ENCODE measurements at regions not wholly inside any gene's neighbourhood (a gene's known extent, or its start where the extent isn't known, plus 50 kb on each side); places are given as distances from the start of the nearest gene placed in this dataset.

DNA sequence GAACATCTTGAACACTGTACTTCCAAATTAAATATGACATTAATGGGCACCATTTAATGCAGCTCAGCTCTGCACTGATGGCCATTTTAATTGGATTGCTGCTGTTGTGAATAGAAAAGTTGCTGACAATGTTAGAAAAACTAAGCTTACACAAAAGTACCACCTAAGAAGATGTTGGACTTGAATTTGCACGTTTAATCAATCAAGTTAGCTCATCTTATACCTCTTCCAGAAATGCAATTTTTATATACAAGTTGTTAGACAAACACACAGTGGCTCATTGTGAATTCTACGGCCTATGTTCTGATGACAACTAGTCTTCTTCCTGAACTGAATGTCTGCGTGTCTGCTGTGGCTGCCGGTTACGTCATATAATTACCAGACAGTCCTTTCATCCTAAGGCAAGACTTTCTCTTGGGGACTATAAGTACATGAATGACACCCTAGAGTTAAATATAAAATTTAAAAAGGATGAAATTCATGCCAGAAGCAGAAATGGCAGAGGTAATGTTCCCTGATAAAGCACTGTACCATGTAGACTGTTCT is 330.2 kb downstream of the EPM2A start:
- DNase-seq (ENCODE audit: low read depth in 2 of 2, low spot score in 1 of 2) = no peak

DNA sequence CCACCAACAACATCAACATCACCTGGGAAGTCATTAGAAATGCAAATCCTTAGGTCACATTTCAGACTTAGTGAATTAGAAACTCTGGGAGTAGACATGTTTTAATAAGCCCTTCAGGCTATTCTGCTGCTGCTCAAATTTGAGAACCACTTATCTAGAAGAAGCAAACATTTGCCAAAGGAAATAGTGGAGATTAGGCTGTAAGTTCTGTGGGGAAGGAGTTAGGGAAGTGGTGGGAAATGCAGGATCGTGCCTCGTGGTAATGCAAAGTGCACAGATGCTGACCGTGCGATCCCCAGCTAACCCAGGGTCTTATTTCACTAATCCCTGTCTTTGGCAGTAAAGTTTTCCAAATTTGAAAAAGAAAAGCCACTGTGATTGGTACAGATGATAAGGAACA is 328.5 kb downstream of the EPM2A start:
- DNase-seq (ENCODE audit: low read depth in 2 of 2, low spot score in 1 of 2) = no peak

DNA sequence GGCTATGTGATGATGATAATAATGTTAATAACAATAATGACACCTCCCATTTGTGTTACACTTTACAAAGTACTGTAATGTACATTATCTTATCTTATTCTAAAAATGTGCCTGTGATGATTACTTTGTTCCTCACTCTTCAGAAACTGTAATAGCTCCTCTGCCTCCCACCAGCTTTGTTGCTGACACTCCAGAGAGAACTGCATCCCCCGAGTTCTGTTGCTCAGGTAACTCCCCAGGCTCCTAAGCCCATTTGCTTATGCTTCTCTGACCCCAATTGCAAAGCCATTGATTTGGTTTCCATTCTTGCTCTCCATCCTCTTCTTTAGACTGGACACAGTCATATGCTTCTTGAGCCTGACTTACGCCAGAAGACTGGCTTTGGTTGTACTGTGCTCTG is 319.7 kb downstream of the EPM2A start:
- no peak for DNase-seq (ENCODE audit: low read depth in 2 of 2, low spot score in 1 of 2)

DNA sequence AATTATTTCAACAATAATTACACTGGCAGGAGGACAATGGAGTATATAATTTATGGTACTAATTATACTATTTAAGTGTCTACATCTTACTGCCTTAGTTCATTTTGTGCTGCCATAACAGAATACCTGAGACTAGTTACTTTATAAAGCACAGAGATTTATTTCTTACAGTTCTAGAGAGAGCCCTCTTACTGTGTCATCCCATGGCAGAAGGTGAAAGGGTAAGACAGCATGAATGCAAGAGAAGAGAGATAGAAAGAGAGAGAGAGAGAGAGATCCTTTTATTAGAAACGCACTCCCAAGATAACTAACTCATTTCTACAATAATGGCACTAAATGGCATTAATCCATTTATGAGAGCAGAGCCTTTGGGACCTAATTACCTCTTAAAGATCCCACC is 314.7 kb downstream of the EPM2A start:
- DNase-seq (ENCODE audit: low read depth in 2 of 2, low spot score in 1 of 2) = no peak

DNA sequence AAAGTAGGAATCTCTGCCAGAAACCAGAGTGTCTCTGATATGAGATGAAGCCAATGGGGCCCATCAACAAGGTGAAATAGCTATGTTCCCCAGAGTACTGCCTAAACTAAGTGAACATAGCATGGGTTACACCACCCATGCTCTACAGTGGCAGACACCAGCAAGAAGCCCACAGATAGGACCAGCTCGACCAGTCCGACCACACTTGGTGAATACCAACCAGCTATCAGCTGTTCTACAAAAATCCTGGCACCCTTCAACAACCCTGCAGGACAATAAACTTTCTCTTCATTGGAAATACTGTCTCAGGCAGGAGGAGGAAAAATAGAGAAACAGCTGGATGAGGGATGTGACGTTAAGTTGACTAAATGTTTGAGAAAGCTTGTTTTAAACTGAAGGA is 311.4 kb downstream of the EPM2A start:
- no peak for DNase-seq (ENCODE audit: low read depth in 2 of 2, low spot score in 1 of 2)

- no peak for DNase-seq (ENCODE audit: low read depth in 2 of 2, low spot score in 1 of 2)
Observed at GRCh38 chr6:145427232-145427631, 308.1 kb downstream of the EPM2A start.

GRCh38 chr6:145428706-145429105 is 306.6 kb downstream of the EPM2A start:
- no peak for DNase-seq (ENCODE audit: low read depth in 2 of 2, low spot score in 1 of 2)

GRCh38 chr6:145442110-145442509 is 293.2 kb downstream of the EPM2A start:
- no peak for DNase-seq (ENCODE audit: low read depth in 2 of 2, low spot score in 1 of 2)

- no peak for DNase-seq (ENCODE audit: low read depth in 2 of 2, low spot score in 1 of 2)
Observed at GRCh38 chr6:145445674-145446073, 289.6 kb downstream of the EPM2A start.

- no peak for DNase-seq (ENCODE audit: low read depth in 2 of 2, low spot score in 1 of 2)
Observed at GRCh38 chr6:145451029-145451428, 284.3 kb downstream of the EPM2A start.

DNA sequence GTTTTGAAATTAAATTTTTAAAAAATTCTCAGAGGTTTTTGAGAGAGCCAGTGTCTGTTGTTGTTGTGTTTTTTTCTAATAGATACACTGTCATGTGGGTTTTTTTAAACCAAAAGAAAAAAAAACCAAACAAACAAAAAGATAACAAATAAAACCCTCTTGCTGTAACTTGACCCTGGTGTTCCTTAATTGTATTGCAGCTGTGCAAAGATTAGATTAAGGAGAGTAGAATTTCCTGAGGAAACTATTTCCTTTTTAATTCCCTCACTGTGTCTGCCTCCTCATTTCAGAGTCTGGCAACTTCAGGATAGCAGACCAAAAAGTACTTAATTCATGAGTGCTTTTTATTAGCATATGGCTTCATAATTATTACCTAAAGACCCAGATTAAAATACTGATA is 281.9 kb downstream of the EPM2A start:
- DNase-seq (ENCODE audit: low read depth in 2 of 2, low spot score in 1 of 2) = no peak

DNA sequence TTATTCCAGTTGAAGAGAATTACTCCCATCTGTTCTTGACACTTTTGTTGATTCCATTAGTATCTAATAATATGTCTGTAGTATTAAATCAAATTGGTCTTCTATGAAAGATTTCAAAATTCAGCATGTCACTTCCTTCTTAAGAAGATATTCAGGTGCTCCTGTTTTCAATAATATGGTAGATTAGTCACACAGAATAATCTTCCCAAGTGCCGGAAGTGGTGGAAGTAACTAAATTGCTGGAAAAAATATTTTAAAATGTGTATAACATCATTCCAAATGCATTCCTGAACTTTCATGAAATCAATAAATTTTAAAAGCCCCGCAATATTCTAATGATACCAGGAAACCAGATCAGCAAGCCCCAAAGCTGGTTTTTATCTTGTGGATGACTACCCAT is 281.3 kb downstream of the EPM2A start:
- no peak for DNase-seq (ENCODE audit: low read depth in 2 of 2, low spot score in 1 of 2)

DNA sequence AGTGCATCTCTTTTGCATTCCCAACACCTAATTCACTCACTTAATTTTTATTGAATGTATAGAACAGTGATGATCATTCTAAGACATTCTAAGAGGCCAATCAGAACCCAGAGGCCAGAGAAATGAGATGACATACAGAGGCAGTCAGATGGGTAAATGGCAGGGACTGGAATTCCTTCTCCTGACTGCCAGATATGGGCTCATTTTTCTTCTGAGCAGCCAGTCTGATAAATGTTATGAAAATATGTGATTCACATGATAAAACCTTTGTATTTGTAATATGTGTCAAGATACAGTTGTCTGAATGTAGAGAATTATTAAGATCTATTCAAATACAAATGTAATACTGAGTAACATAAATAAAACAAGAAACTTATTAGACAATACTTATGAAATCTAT is 277.8 kb downstream of the EPM2A start:
- no peak for DNase-seq (ENCODE audit: low read depth in 2 of 2, low spot score in 1 of 2)

- DNase-seq (ENCODE audit: low read depth in 2 of 2, low spot score in 1 of 2) = no peak
Observed at GRCh38 chr6:145468534-145468933, 266.8 kb downstream of the EPM2A start.

DNA sequence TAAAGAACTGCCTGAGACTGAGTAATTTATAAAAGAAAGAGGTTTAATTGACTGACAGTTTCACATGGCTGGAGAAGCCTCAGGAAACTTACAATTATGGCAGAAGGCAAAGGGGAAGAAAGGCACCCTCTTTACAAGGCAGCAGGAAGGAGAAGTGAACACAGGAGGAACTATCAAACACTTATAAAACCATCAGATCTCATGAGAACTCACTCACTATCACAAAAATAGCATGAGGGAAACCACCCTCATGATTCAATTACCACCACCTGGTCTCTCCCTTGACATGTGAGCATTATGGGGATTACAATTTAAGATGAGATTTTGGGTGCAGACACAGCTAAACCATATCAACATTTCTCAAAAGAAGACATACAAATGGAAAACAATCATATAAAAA is 266.3 kb downstream of the EPM2A start:
- DNase-seq (ENCODE audit: low read depth in 2 of 2, low spot score in 1 of 2) = no peak

DNA sequence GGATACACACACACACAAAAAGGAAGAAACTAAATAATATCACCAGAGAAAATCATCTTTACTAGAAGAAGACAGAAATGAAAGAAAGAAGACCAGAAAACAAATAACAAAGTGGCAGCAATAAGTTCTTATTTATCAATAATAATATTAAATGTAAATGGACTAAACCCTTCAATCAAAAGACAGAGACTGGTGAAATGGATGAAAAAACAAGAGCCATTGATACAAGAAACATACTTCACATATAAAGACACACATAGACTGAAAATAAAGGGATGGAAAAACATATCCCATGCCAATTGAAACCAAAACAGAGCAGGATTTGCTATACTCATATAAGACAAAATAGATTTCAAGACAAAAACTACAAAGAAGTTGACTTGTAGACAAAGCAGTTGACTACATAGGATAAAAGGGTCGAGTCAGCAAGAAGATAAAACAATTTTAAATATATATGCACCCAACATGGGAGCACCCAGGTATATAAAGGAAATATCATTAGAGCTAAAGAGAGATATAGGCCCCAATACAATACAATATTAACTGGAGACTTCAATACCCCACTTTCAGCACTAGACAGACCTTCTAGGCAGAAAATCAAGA is 259.4 kb downstream of the EPM2A start:
- no peak for DNase-seq (ENCODE audit: low read depth in 2 of 2, low spot score in 1 of 2)

- DNase-seq (ENCODE audit: low read depth in 2 of 2, low spot score in 1 of 2) = no peak
Observed at GRCh38 chr6:145480024-145480423, 255.3 kb downstream of the EPM2A start.

- DNase-seq (ENCODE audit: low read depth in 2 of 2, low spot score in 1 of 2) = no peak
Observed at GRCh38 chr6:145483191-145483996, 251.9 kb downstream of the EPM2A start.

GRCh38 chr6:145485288-145485687 is 250.0 kb downstream of the EPM2A start:
- no peak for DNase-seq (ENCODE audit: low read depth in 2 of 2, low spot score in 1 of 2)

GRCh38 chr6:145486306-145486705 is 249.0 kb downstream of the EPM2A start:
- no peak for DNase-seq (ENCODE audit: low read depth in 2 of 2, low spot score in 1 of 2)

GRCh38 chr6:145489583-145489982 is 245.7 kb downstream of the EPM2A start:
- DNase-seq (ENCODE audit: low read depth in 2 of 2, low spot score in 1 of 2) = no peak

- DNase-seq (ENCODE audit: low read depth in 2 of 2, low spot score in 1 of 2) = no peak
Observed at GRCh38 chr6:145490068-145490467, 245.3 kb downstream of the EPM2A start.

DNA sequence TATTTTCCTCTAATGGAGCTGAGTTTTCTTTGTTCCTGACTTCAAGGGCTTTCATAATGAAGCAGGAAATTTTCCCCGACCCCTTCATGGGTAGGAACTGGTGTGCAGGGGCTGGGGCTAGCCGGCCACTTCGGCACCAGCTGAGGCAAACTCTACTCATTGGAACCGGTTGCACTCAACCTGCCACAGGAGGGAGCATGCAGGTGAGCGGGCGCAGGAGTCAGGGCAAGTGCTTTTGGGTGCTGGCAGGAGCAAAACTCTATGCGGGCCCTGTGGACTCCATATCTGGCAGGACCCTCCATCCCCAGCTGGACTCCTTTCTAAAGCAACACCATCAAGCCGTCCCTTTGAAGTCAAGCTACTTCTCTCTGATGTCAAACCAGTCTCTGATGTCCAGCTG is 244.2 kb downstream of the EPM2A start:
- no peak for DNase-seq (ENCODE audit: low read depth in 2 of 2, low spot score in 1 of 2)

All from stimulated activated CD8-positive, alpha-beta memory T cell treated with anti-CD3 and anti-CD28 coated beads, Interleukin-4, amount 100 ng/mL, for 4 hours (primary cell).